NAMALWA (cell line): ENCODE measurements at regions not wholly inside any gene's neighbourhood (a gene's known extent, or its start where the extent isn't known, plus 50 kb on each side); places are given as distances from the start of the nearest gene placed in this dataset.

ENCODE experiments used
- DNase-seq: peaks from one replicate; pipeline ENCODE4 v3.0.0-alpha.2; 2015; ENCODE audit warnings: low spot score

GRCh38 chr6:53974941-53975340 is 136.3 kb upstream of the MLIP start:
- DNase-seq: no peak

GRCh38 chr6:53975941-53976615 is 135.2 kb upstream of the MLIP start:
- DNase-seq: no peak

- no peak for DNase-seq
These were observed 133.7 kb upstream of the MLIP start for GRCh38 chr6:53977551-53977950.

GRCh38 chr6:53979468-53980067 is 131.7 kb upstream of the MLIP start:
- peak; percentile 62 for DNase-seq

- no peak for DNase-seq
These were observed 128.7 kb upstream of the MLIP start for GRCh38 chr6:53982366-53983050.

GRCh38 chr6:53983301-53983700 is 127.9 kb upstream of the MLIP start:
- DNase-seq: no peak

GRCh38 chr6:53984163-53984562 is 127.1 kb upstream of the MLIP start:
- no peak for DNase-seq

GRCh38 chr6:53984581-53984980 is 126.7 kb upstream of the MLIP start:
- no peak for DNase-seq

- DNase-seq: no peak
These were observed 125.9 kb upstream of the MLIP start for GRCh38 chr6:53985366-53985765.

- peak; percentile 44 for DNase-seq
These were observed 125.0 kb upstream of the MLIP start for GRCh38 chr6:53986165-53986720.

- no peak for DNase-seq
These were observed 124.3 kb upstream of the MLIP start for GRCh38 chr6:53986721-53987521.

GRCh38 chr6:53987522-53987888 is 123.7 kb upstream of the MLIP start:
- no peak for DNase-seq

GRCh38 chr6:53989504-53989903 is 121.7 kb upstream of the MLIP start:
- DNase-seq: no peak

- DNase-seq: no peak
These were observed 118.7 kb upstream of the MLIP start for GRCh38 chr6:53992522-53992921.

GRCh38 chr6:53994201-53994600 is 117.0 kb upstream of the MLIP start:
- no peak for DNase-seq

GRCh38 chr6:53995935-53996334 is 115.3 kb upstream of the MLIP start:
- no peak for DNase-seq

GRCh38 chr6:53998303-53998702 is 112.9 kb upstream of the MLIP start:
- DNase-seq: no peak

GRCh38 chr6:53999088-53999755 is 112.0 kb upstream of the MLIP start:
- DNase-seq: no peak

- no peak for DNase-seq
These were observed 109.1 kb upstream of the MLIP start for GRCh38 chr6:54002116-54002515.

- no peak for DNase-seq
These were observed 107.9 kb upstream of the MLIP start for GRCh38 chr6:54003316-54003715.

- no peak for DNase-seq
These were observed 102.7 kb upstream of the MLIP start for GRCh38 chr6:54008589-54008988.
